ENCODE measurements at regions not wholly inside any gene's neighbourhood (a gene's known extent, or its start where the extent isn't known, plus 50 kb on each side); places are given as distances from the start of the nearest gene placed in this dataset.

DNA sequence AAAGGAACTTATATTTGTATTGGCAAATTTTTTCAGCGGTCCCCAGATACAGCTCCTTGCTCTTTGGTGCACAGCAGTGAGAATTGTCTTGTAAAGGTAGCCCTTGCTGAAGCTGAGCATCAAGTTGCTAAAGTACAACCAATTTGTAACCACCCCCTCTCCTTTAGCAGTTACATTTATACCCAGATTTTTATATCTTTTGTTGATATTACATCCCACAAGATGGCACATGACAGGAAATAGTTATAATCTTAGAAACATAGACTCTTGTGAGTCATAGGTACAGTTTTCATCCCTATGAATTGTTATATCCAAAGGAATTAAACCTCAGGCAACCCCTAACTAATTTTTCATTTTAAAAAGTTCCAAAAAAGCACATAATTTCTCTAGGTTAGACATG is 523.0 kb upstream of the SLITRK1 start:
- Histone ChIP-seq H3K4me1 (ENCODE audit: low read length) (no peaks in the 10 kb centered on the region), H3K27ac (ENCODE audit: low read length) (no peak overlapping the region), H3K4me3 (ENCODE audit: low read length) (no peak overlapping the region), H3K4me2 (ENCODE audit: low read depth, low read length, poor library complexity, severe bottlenecking) (no peak overlapping the region), H3K36me3 (ENCODE audit: insufficient read depth, low read length) (no peaks in the 10 kb centered on the region), H4K20me1 (ENCODE audit: insufficient read depth, low read depth, low read length) (no peaks in the 10 kb centered on the region), H2AFZ (ENCODE audit: low read length) (no peak overlapping the region), H3K9ac (ENCODE audit: low read length) (no peak overlapping the region), H3K9me2 (replicated peaks; ENCODE audit: insufficient read depth, low read length) (no peaks in the 10 kb centered on the region), H3K27me3 (ENCODE audit: low read length) (no peaks in the 10 kb centered on the region), H3K79me2 (ENCODE audit: low read length) (no peaks in the 10 kb centered on the region), H3K9me3 (ENCODE audit: low read length) (no peaks in the 10 kb centered on the region)
- DNase-seq: no peak

DNA sequence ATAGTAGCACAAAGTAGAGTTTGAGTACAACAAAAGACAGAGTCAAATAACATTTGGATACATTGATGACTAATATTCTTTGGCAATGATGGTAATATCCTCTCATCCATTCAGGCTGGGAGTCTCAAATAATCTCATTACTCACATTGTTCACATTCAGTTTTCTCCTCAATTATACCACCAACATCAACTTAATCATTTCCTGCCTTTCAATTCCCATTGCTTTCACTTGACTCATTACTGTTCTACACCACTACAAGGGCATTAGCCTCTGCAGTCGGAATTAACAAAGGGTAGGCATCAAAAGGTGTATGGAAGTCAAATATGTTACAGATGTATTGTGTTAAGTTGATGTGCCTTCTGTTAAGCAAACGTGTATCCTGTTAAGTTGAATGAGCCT is 518.4 kb upstream of the SLITRK1 start:
- Histone ChIP-seq H4K20me1 (ENCODE audit: insufficient read depth, low read depth, low read length) (no peaks in the 10 kb centered on the region), H3K4me2 (ENCODE audit: low read depth, low read length, poor library complexity, severe bottlenecking) (no peak overlapping the region), H3K4me1 (ENCODE audit: low read length) (no peaks in the 10 kb centered on the region), H3K27me3 (ENCODE audit: low read length) (no peaks in the 10 kb centered on the region), H3K9ac (ENCODE audit: low read length) (no peak overlapping the region), H3K4me3 (ENCODE audit: low read length) (no peak overlapping the region), H3K27ac (ENCODE audit: low read length) (no peak overlapping the region), H2AFZ (ENCODE audit: low read length) (no peak overlapping the region), H3K79me2 (ENCODE audit: low read length) (no peaks in the 10 kb centered on the region), H3K9me3 (ENCODE audit: low read length) (peaks cover 14% of the 10 kb centered on the region), H3K36me3 (ENCODE audit: insufficient read depth, low read length) (no peaks in the 10 kb centered on the region), H3K9me2 (replicated peaks; ENCODE audit: insufficient read depth, low read length) (no peaks in the 10 kb centered on the region)
- no peak for DNase-seq

DNA sequence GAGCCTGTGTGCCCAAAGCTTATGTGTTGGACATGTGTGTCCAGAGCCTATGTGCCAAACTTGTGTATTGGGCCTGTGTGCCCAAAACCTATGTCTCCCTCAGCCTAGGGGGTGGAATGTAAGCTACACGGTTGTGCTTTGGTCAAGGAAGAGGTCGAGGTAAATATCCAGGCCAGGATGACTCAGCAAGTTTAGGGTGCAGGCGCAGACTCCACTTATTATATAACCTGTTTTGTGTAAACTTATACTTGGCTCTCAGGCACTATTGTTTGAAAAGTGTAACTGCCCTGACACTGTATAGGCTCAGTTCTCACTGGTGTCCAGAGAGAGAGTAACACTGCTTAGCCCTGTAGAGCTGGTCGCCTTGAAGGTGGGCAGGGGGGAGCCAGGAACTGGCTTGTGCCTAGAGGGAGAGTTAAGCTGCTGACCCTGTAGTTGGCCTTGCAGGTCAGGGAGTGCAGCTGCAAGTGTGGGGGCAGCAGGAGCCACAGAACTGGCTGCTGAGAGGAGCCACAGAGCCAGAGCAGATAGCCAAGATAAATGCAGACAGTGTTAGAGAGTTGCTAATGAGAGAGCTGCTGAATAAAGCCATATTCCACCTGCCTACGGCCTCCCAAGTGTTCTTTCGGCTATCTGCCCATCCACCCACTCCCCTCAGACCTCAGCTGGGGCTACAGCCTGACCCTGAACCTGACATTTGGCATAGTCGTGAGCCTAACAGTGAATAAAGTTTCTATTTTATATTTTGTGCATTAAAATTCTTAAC is 517.2 kb upstream of the SLITRK1 start:
- Histone ChIP-seq H3K4me2 (ENCODE audit: low read depth, low read length, poor library complexity, severe bottlenecking) (no peak overlapping the region), H4K20me1 (ENCODE audit: insufficient read depth, low read depth, low read length) (no peaks in the 10 kb centered on the region), H2AFZ (ENCODE audit: low read length) (no peak overlapping the region), H3K36me3 (ENCODE audit: insufficient read depth, low read length) (no peaks in the 10 kb centered on the region), H3K4me3 (ENCODE audit: low read length) (no peak overlapping the region), H3K9me3 (ENCODE audit: low read length) (peaks cover 14% of the 10 kb centered on the region), H3K9me2 (replicated peaks; ENCODE audit: insufficient read depth, low read length) (no peaks in the 10 kb centered on the region), H3K79me2 (ENCODE audit: low read length) (no peaks in the 10 kb centered on the region), H3K27ac (ENCODE audit: low read length) (no peak overlapping the region), H3K27me3 (ENCODE audit: low read length) (no peaks in the 10 kb centered on the region), H3K4me1 (ENCODE audit: low read length) (no peaks in the 10 kb centered on the region), H3K9ac (ENCODE audit: low read length) (no peak overlapping the region)
- DNase-seq: no peak

DNA sequence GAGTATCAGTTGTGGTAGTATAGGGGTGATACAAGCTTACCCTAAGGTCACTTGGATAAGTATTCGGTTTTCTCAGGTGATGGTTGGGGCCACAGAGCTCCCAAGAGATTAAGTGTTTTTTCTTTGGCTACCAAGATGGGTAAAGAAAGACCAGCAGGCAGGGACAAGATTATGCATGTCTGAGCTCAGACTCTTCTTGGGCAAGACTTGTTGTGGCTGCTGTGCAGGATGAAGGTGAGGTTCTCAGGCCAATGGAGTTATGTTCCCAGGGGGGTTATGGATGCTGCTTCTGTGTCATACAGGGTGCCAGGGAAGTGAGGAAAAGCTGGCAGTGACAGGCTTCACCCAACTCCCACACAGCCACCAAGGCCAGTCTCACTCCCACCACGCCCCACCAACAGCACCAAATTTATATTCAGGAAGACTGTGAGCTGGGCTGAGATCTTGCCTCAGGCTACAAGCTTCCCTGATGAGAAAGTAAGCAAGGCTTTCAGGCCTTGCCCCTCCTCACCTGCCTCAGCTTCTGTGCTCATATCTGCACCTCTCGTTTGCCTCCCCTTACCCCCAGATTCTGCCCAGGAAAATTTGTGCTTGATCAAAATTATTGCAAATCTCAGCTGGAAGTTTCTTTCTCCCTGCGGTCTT is 511.8 kb upstream of the SLITRK1 start:
- Histone ChIP-seq H3K4me1 (ENCODE audit: low read length) (no peaks in the 10 kb centered on the region), H3K79me2 (ENCODE audit: low read length) (no peaks in the 10 kb centered on the region), H3K4me2 (ENCODE audit: low read depth, low read length, poor library complexity, severe bottlenecking) (no peak overlapping the region), H3K27me3 (ENCODE audit: low read length) (no peaks in the 10 kb centered on the region), H3K4me3 (ENCODE audit: low read length) (no peak overlapping the region), H3K27ac (ENCODE audit: low read length) (no peak overlapping the region), H3K9me3 (ENCODE audit: low read length) (peaks cover 21% of the 10 kb centered on the region), H3K9ac (ENCODE audit: low read length) (no peak overlapping the region), H2AFZ (ENCODE audit: low read length) (no peak overlapping the region), H4K20me1 (ENCODE audit: insufficient read depth, low read depth, low read length) (no peaks in the 10 kb centered on the region), H3K36me3 (ENCODE audit: insufficient read depth, low read length) (no peaks in the 10 kb centered on the region), H3K9me2 (replicated peaks; ENCODE audit: insufficient read depth, low read length) (no peaks in the 10 kb centered on the region)
- DNase-seq: no peak

DNA sequence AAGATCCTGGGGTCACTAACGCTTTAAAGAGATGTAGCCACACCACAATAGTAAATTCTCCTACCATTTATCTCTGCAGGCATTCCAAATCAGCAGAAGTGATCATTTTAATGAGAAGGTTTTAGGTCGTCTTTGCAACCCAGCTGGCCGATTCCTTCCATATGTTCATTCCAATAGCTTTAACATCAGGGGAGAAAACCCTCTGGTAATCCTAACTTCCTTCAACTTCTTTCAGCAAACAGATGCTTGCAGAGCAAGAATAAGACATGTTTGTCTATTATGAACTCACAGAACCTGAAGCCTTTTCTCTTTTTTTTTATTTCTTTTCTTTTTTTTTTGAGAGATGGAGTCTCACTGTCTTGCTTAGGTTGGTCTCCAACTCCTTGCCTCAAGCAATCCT is 498.6 kb upstream of the SLITRK1 start:
- H3K36me3 ChIP-seq (ENCODE audit: insufficient read depth, low read length): no peaks in the 10 kb centered on the region
- H3K4me3 ChIP-seq (ENCODE audit: low read length): no peak overlapping the region
- no peak overlapping the region for H3K9ac ChIP-seq (ENCODE audit: low read length)
- no peak overlapping the region for H2AFZ ChIP-seq (ENCODE audit: low read length)
- peaks cover 25% of the 10 kb centered on the region for H3K9me3 ChIP-seq (ENCODE audit: low read length)
- no peaks in the 10 kb centered on the region for H3K27me3 ChIP-seq (ENCODE audit: low read length)
- no peak overlapping the region for H3K4me2 ChIP-seq (ENCODE audit: low read depth, low read length, poor library complexity, severe bottlenecking)
- H3K4me1 ChIP-seq (ENCODE audit: low read length): no peaks in the 10 kb centered on the region
- no peak overlapping the region for H3K27ac ChIP-seq (ENCODE audit: low read length)
- no peaks in the 10 kb centered on the region for H3K79me2 ChIP-seq (ENCODE audit: low read length)
- H4K20me1 ChIP-seq (ENCODE audit: insufficient read depth, low read depth, low read length): no peaks in the 10 kb centered on the region
- no peaks in the 10 kb centered on the region for H3K9me2 ChIP-seq (replicated peaks; ENCODE audit: insufficient read depth, low read length)
- DNase-seq: no peak

DNA sequence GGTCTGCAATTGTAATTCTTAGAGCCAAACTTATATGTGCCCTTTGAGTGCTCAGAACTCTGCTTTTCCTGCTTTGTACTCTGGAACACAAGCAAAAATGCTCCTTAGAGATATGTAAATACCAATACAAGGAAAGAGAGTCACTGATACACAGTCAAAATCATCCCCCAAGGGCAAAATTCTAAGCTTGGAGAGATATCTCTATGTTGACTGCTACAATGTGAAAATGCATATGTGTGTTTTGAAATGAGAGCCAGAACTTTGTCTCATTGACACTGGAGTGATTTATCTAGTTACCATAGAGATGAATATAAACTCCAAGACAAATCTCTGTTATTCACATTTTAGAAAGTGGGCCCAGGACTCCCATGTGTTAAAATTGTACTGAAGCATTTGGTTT is 494.8 kb upstream of the SLITRK1 start:
- Histone ChIP-seq H3K36me3 (ENCODE audit: insufficient read depth, low read length) (no peaks in the 10 kb centered on the region), H3K79me2 (ENCODE audit: low read length) (no peaks in the 10 kb centered on the region), H3K9me3 (ENCODE audit: low read length) (peaks cover 4% of the 10 kb centered on the region; the same call in 1 of the 2 replicates), H3K4me2 (ENCODE audit: low read depth, low read length, poor library complexity, severe bottlenecking) (no peak overlapping the region), H3K27ac (ENCODE audit: low read length) (no peak overlapping the region), H4K20me1 (ENCODE audit: insufficient read depth, low read depth, low read length) (no peaks in the 10 kb centered on the region), H3K27me3 (ENCODE audit: low read length) (no peaks in the 10 kb centered on the region), H3K4me3 (ENCODE audit: low read length) (no peak overlapping the region), H3K4me1 (ENCODE audit: low read length) (no peaks in the 10 kb centered on the region), H3K9me2 (replicated peaks; ENCODE audit: insufficient read depth, low read length) (no peaks in the 10 kb centered on the region), H2AFZ (ENCODE audit: low read length) (no peak overlapping the region), H3K9ac (ENCODE audit: low read length) (no peak overlapping the region)
- no peak for DNase-seq

DNA sequence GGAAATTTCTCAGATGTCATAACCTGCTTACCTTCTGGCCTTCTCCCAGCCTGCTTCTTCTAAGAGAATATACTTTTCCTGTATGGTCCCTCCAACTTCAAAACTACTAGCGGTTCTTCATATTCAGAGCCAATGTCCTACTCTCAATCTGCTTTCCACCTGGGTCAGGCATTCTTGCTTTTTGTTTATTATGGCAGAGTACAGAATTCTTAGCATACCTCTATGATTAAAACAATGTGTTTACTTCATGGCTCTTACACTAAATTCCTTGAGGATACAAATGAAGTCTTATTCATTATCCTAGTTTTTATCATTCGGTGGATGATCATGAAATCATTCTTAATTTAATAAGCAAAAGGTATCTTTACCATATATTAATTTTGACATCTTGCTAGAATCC is 484.2 kb upstream of the SLITRK1 start:
- H3K4me1 ChIP-seq (ENCODE audit: low read length): no peaks in the 10 kb centered on the region

DNA sequence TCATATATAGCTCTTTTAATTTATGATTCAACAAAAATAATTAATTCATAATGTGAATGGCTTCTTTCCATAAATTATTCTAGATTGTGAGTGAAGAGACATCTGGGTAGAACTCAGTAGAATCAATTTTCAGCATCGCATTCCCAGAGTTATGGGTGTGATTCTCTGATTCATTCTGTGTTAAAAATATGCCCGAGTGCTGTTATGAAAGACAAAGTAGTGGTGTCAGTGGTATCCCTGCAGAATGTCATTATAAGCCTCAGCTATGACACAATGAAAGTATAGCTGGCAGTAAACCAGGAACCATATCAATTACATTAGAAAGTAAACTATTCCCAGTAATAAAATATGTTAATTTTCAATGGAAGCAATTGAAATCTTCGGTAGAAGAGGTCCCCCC is 480.5 kb upstream of the SLITRK1 start:
- H3K9ac ChIP-seq (ENCODE audit: low read length): no peak overlapping the region
- no peaks in the 10 kb centered on the region for H3K4me1 ChIP-seq (ENCODE audit: low read length)
- H2AFZ ChIP-seq (ENCODE audit: low read length): no peak overlapping the region

More for the DNA sequence above, 484.2 kb upstream of the SLITRK1 start:
- no peak for DNase-seq
- Histone ChIP-seq H3K4me3 (ENCODE audit: low read length) (no peak overlapping the region), H3K9me2 (replicated peaks; ENCODE audit: insufficient read depth, low read length) (no peaks in the 10 kb centered on the region), H3K27ac (ENCODE audit: low read length) (no peak overlapping the region), H3K9ac (ENCODE audit: low read length) (no peak overlapping the region), H3K9me3 (ENCODE audit: low read length) (peaks cover 3% of the 10 kb centered on the region; the same call in 1 of the 2 replicates), H4K20me1 (ENCODE audit: insufficient read depth, low read depth, low read length) (no peaks in the 10 kb centered on the region), H2AFZ (ENCODE audit: low read length) (no peak overlapping the region), H3K36me3 (ENCODE audit: insufficient read depth, low read length) (no peaks in the 10 kb centered on the region), H3K4me2 (ENCODE audit: low read depth, low read length, poor library complexity, severe bottlenecking) (no peak overlapping the region), H3K79me2 (ENCODE audit: low read length) (no peaks in the 10 kb centered on the region), H3K27me3 (ENCODE audit: low read length) (no peaks in the 10 kb centered on the region)

More for the DNA sequence above, 480.5 kb upstream of the SLITRK1 start:
- Histone ChIP-seq H3K27me3 (ENCODE audit: low read length) (no peaks in the 10 kb centered on the region), H3K27ac (ENCODE audit: low read length) (no peak overlapping the region), H3K4me3 (ENCODE audit: low read length) (no peak overlapping the region), H3K9me3 (ENCODE audit: low read length) (no peaks in the 10 kb centered on the region), H4K20me1 (ENCODE audit: insufficient read depth, low read depth, low read length) (no peaks in the 10 kb centered on the region), H3K4me2 (ENCODE audit: low read depth, low read length, poor library complexity, severe bottlenecking) (no peak overlapping the region), H3K79me2 (ENCODE audit: low read length) (no peaks in the 10 kb centered on the region), H3K9me2 (replicated peaks; ENCODE audit: insufficient read depth, low read length) (no peaks in the 10 kb centered on the region), H3K36me3 (ENCODE audit: insufficient read depth, low read length) (no peaks in the 10 kb centered on the region)
- DNase-seq: no peak
